ENCODE measurements at regions not wholly inside any gene's neighbourhood (a gene's known extent, or its start where the extent isn't known, plus 50 kb on each side); places are given as distances from the start of the nearest gene placed in this dataset.

GRCh38 chr10:90372451-90372850 lies 485.4 kb downstream of the HTR7 start:
- Histone ChIP-seq H3K27ac (ENCODE audit: low read depth in 2 of 2, low read length in 2 of 2) (no peak overlapping the region), H3K27me3 (ENCODE audit: control insufficient read depth in 2 of 2, insufficient read depth in 2 of 2, low read length in 2 of 2) (no peaks in the 10 kb centered on the region), H3K9me3 (ENCODE audit: control insufficient read depth in 2 of 2, low read length in 2 of 2) (no peaks in the 10 kb centered on the region), H3K4me1 (ENCODE audit: control insufficient read depth in 2 of 2, insufficient read depth in 2 of 2, low read length in 2 of 2) (no peaks in the 10 kb centered on the region), H3K4me3 (ENCODE audit: low read length in 2 of 2) (no peak overlapping the region), H3K9ac (ENCODE audit: low read depth in 1 of 2, low read length in 2 of 2) (no peak overlapping the region), H3K36me3 (ENCODE audit: control insufficient read depth in 2 of 2, insufficient read depth in 2 of 2, low read length in 2 of 2) (no peaks in the 10 kb centered on the region)

GRCh38 chr10:90373911-90374310 lies 483.9 kb downstream of the HTR7 start:
- no peaks in the 10 kb centered on the region for H3K4me1 ChIP-seq (ENCODE audit: control insufficient read depth in 2 of 2, insufficient read depth in 2 of 2, low read length in 2 of 2)
- H3K4me3 ChIP-seq (ENCODE audit: low read length in 2 of 2) = no peak overlapping the region
- no peak overlapping the region for H3K9ac ChIP-seq (ENCODE audit: low read depth in 1 of 2, low read length in 2 of 2)
- H3K27me3 ChIP-seq (ENCODE audit: control insufficient read depth in 2 of 2, insufficient read depth in 2 of 2, low read length in 2 of 2) = no peaks in the 10 kb centered on the region
- H3K9me3 ChIP-seq (ENCODE audit: control insufficient read depth in 2 of 2, low read length in 2 of 2) = no peaks in the 10 kb centered on the region
- H3K27ac ChIP-seq (ENCODE audit: low read depth in 2 of 2, low read length in 2 of 2) = no peak overlapping the region
- no peaks in the 10 kb centered on the region for H3K36me3 ChIP-seq (ENCODE audit: control insufficient read depth in 2 of 2, insufficient read depth in 2 of 2, low read length in 2 of 2)

- H3K9me3 ChIP-seq (ENCODE audit: control insufficient read depth in 2 of 2, low read length in 2 of 2) = no peaks in the 10 kb centered on the region
- H3K4me1 ChIP-seq (ENCODE audit: control insufficient read depth in 2 of 2, insufficient read depth in 2 of 2, low read length in 2 of 2) = no peaks in the 10 kb centered on the region
- no peak overlapping the region for H3K9ac ChIP-seq (ENCODE audit: low read depth in 1 of 2, low read length in 2 of 2)
- no peak overlapping the region for H3K27ac ChIP-seq (ENCODE audit: low read depth in 2 of 2, low read length in 2 of 2)
- no peak overlapping the region for H3K4me3 ChIP-seq (ENCODE audit: low read length in 2 of 2)
- no peaks in the 10 kb centered on the region for H3K27me3 ChIP-seq (ENCODE audit: control insufficient read depth in 2 of 2, insufficient read depth in 2 of 2, low read length in 2 of 2)
- H3K36me3 ChIP-seq (ENCODE audit: control insufficient read depth in 2 of 2, insufficient read depth in 2 of 2, low read length in 2 of 2) = no peaks in the 10 kb centered on the region
Measured at GRCh38 chr10:90378524-90379076, 479.2 kb downstream of the HTR7 start.

- no peak overlapping the region for H3K4me3 ChIP-seq (ENCODE audit: low read length in 2 of 2)
- H3K4me1 ChIP-seq (ENCODE audit: control insufficient read depth in 2 of 2, insufficient read depth in 2 of 2, low read length in 2 of 2) = no peaks in the 10 kb centered on the region
- H3K9me3 ChIP-seq (ENCODE audit: control insufficient read depth in 2 of 2, low read length in 2 of 2) = no peaks in the 10 kb centered on the region
Measured at GRCh38 chr10:90381468-90381867, 476.4 kb downstream of the HTR7 start.

GRCh38 chr10:90389876-90390275 lies 468.0 kb downstream of the HTR7 start:
- H3K4me1 ChIP-seq (ENCODE audit: control insufficient read depth in 2 of 2, insufficient read depth in 2 of 2, low read length in 2 of 2) = no peaks in the 10 kb centered on the region
- no peaks in the 10 kb centered on the region for H3K9me3 ChIP-seq (ENCODE audit: control insufficient read depth in 2 of 2, low read length in 2 of 2)
- H3K9ac ChIP-seq (ENCODE audit: low read depth in 1 of 2, low read length in 2 of 2) = no peak overlapping the region
- no peak overlapping the region for H3K4me3 ChIP-seq (ENCODE audit: low read length in 2 of 2)
- H3K27ac ChIP-seq (ENCODE audit: low read depth in 2 of 2, low read length in 2 of 2) = no peak overlapping the region
- no peaks in the 10 kb centered on the region for H3K27me3 ChIP-seq (ENCODE audit: control insufficient read depth in 2 of 2, insufficient read depth in 2 of 2, low read length in 2 of 2)
- H3K36me3 ChIP-seq (ENCODE audit: control insufficient read depth in 2 of 2, insufficient read depth in 2 of 2, low read length in 2 of 2) = no peaks in the 10 kb centered on the region

More at GRCh38 chr10:90381468-90381867, 476.4 kb downstream of the HTR7 start:
- Histone ChIP-seq H3K36me3 (ENCODE audit: control insufficient read depth in 2 of 2, insufficient read depth in 2 of 2, low read length in 2 of 2) (no peaks in the 10 kb centered on the region), H3K27ac (ENCODE audit: low read depth in 2 of 2, low read length in 2 of 2) (no peak overlapping the region), H3K27me3 (ENCODE audit: control insufficient read depth in 2 of 2, insufficient read depth in 2 of 2, low read length in 2 of 2) (no peaks in the 10 kb centered on the region), H3K9ac (ENCODE audit: low read depth in 1 of 2, low read length in 2 of 2) (no peak overlapping the region)

GRCh38 chr10:90394311-90394710 lies 463.5 kb downstream of the HTR7 start:
- Histone ChIP-seq H3K4me1 (ENCODE audit: control insufficient read depth in 2 of 2, insufficient read depth in 2 of 2, low read length in 2 of 2) (no peaks in the 10 kb centered on the region), H3K9ac (ENCODE audit: low read depth in 1 of 2, low read length in 2 of 2) (no peak overlapping the region), H3K4me3 (ENCODE audit: low read length in 2 of 2) (no peak overlapping the region), H3K9me3 (ENCODE audit: control insufficient read depth in 2 of 2, low read length in 2 of 2) (no peaks in the 10 kb centered on the region), H3K27ac (ENCODE audit: low read depth in 2 of 2, low read length in 2 of 2) (no peak overlapping the region), H3K27me3 (ENCODE audit: control insufficient read depth in 2 of 2, insufficient read depth in 2 of 2, low read length in 2 of 2) (no peaks in the 10 kb centered on the region), H3K36me3 (ENCODE audit: control insufficient read depth in 2 of 2, insufficient read depth in 2 of 2, low read length in 2 of 2) (no peaks in the 10 kb centered on the region)

- no peak overlapping the region for H3K9ac ChIP-seq (ENCODE audit: low read depth in 1 of 2, low read length in 2 of 2)
- H3K36me3 ChIP-seq (ENCODE audit: control insufficient read depth in 2 of 2, insufficient read depth in 2 of 2, low read length in 2 of 2) = no peaks in the 10 kb centered on the region
- H3K27me3 ChIP-seq (ENCODE audit: control insufficient read depth in 2 of 2, insufficient read depth in 2 of 2, low read length in 2 of 2) = no peaks in the 10 kb centered on the region
- H3K4me1 ChIP-seq (ENCODE audit: control insufficient read depth in 2 of 2, insufficient read depth in 2 of 2, low read length in 2 of 2) = no peaks in the 10 kb centered on the region
- H3K27ac ChIP-seq (ENCODE audit: low read depth in 2 of 2, low read length in 2 of 2) = no peak overlapping the region
- no peaks in the 10 kb centered on the region for H3K9me3 ChIP-seq (ENCODE audit: control insufficient read depth in 2 of 2, low read length in 2 of 2)
- H3K4me3 ChIP-seq (ENCODE audit: low read length in 2 of 2) = no peak overlapping the region
Measured at GRCh38 chr10:90396721-90397120, 461.1 kb downstream of the HTR7 start.

GRCh38 chr10:90398566-90398965 lies 459.3 kb downstream of the HTR7 start:
- Histone ChIP-seq H3K4me1 (ENCODE audit: control insufficient read depth in 2 of 2, insufficient read depth in 2 of 2, low read length in 2 of 2) (no peaks in the 10 kb centered on the region), H3K27ac (ENCODE audit: low read depth in 2 of 2, low read length in 2 of 2) (no peak overlapping the region), H3K4me3 (ENCODE audit: low read length in 2 of 2) (no peak overlapping the region), H3K36me3 (ENCODE audit: control insufficient read depth in 2 of 2, insufficient read depth in 2 of 2, low read length in 2 of 2) (no peaks in the 10 kb centered on the region), H3K9me3 (ENCODE audit: control insufficient read depth in 2 of 2, low read length in 2 of 2) (no peaks in the 10 kb centered on the region), H3K9ac (ENCODE audit: low read depth in 1 of 2, low read length in 2 of 2) (no peak overlapping the region), H3K27me3 (ENCODE audit: control insufficient read depth in 2 of 2, insufficient read depth in 2 of 2, low read length in 2 of 2) (no peaks in the 10 kb centered on the region)

GRCh38 chr10:90399782-90400181 lies 458.1 kb downstream of the HTR7 start:
- Histone ChIP-seq H3K9ac (ENCODE audit: low read depth in 1 of 2, low read length in 2 of 2) (no peak overlapping the region), H3K4me3 (ENCODE audit: low read length in 2 of 2) (no peak overlapping the region)

GRCh38 chr10:90403211-90404000 lies 454.4 kb downstream of the HTR7 start:
- H3K4me1 ChIP-seq (ENCODE audit: control insufficient read depth in 2 of 2, insufficient read depth in 2 of 2, low read length in 2 of 2) = no peaks in the 10 kb centered on the region
- H3K27ac ChIP-seq (ENCODE audit: low read depth in 2 of 2, low read length in 2 of 2) = no peak overlapping the region
- peaks cover 0 to 3% of the 10 kb centered on the region in 2 donors for H3K9me3 ChIP-seq (ENCODE audit: control insufficient read depth in 2 of 2, low read length in 2 of 2)
- H3K9ac ChIP-seq (ENCODE audit: low read depth in 1 of 2, low read length in 2 of 2) = no peak overlapping the region
- no peaks in the 10 kb centered on the region for H3K27me3 ChIP-seq (ENCODE audit: control insufficient read depth in 2 of 2, insufficient read depth in 2 of 2, low read length in 2 of 2)
- no peaks in the 10 kb centered on the region for H3K36me3 ChIP-seq (ENCODE audit: control insufficient read depth in 2 of 2, insufficient read depth in 2 of 2, low read length in 2 of 2)
- H3K4me3 ChIP-seq (ENCODE audit: low read length in 2 of 2) = no peak overlapping the region

More at GRCh38 chr10:90399782-90400181, 458.1 kb downstream of the HTR7 start:
- no peaks in the 10 kb centered on the region for H3K9me3 ChIP-seq (ENCODE audit: control insufficient read depth in 2 of 2, low read length in 2 of 2)
- H3K36me3 ChIP-seq (ENCODE audit: control insufficient read depth in 2 of 2, insufficient read depth in 2 of 2, low read length in 2 of 2) = no peaks in the 10 kb centered on the region
- H3K27ac ChIP-seq (ENCODE audit: low read depth in 2 of 2, low read length in 2 of 2) = no peak overlapping the region
- H3K27me3 ChIP-seq (ENCODE audit: control insufficient read depth in 2 of 2, insufficient read depth in 2 of 2, low read length in 2 of 2) = no peaks in the 10 kb centered on the region
- no peaks in the 10 kb centered on the region for H3K4me1 ChIP-seq (ENCODE audit: control insufficient read depth in 2 of 2, insufficient read depth in 2 of 2, low read length in 2 of 2)
